Fibroblast of villous mesenchyme (primary cell): ENCODE measurements at regions not wholly inside any gene's neighbourhood (a gene's known extent, or its start where the extent isn't known, plus 50 kb on each side); places are given as distances from the start of the nearest gene placed in this dataset.

Source experiments
- DNase-seq: peaks from one replicate; pipeline ENCODE4 v3.0.0-alpha.2; 2010; ENCODE audit warnings: low read depth
- H3K4me3 ChIP-seq: 2 replicates; pipeline ENCODE4 v1.5.1; 2011; ENCODE audit warnings: low read depth, mild to moderate bottlenecking, low read length
- CTCF ChIP-seq: IDR thresholded peaks from 2 replicates; pipeline ENCODE4 v1.5.1; 2012; ENCODE audit warnings: low read depth, mild to moderate bottlenecking, low read length; ENCODE audit not compliant: insufficient read depth

GRCh38 chr13:99747403-99747710 is 224.2 kb downstream of the ZIC5 start:
- H3K4me3 ChIP-seq = no peak overlapping the region
- TF ChIP-seq CTCF = no peak
- DNase-seq = no peak

- TF ChIP-seq CTCF = no peak
Observed at GRCh38 chr13:99746637-99747402, 224.7 kb downstream of the ZIC5 start.

GRCh38 chr13:99743094-99743493 is 228.5 kb downstream of the ZIC5 start:
- no peak for DNase-seq
- no peak overlapping the region for H3K4me3 ChIP-seq
- TF ChIP-seq CTCF = no peak

More at GRCh38 chr13:99746637-99747402, 224.7 kb downstream of the ZIC5 start:
- DNase-seq = no peak
- no peak overlapping the region for H3K4me3 ChIP-seq

- no peak for DNase-seq
- TF ChIP-seq CTCF = no peak
- H3K4me3 ChIP-seq = no peak overlapping the region
Observed at GRCh38 chr13:99741960-99742359, 229.6 kb downstream of the ZIC5 start.

GRCh38 chr13:99740251-99740979 is 231.2 kb downstream of the ZIC5 start:
- TF ChIP-seq CTCF = no peak
- no peak for DNase-seq
- H3K4me3 ChIP-seq = no peak overlapping the region

- no peak overlapping the region for H3K4me3 ChIP-seq
- DNase-seq = no peak
- no peak for TF ChIP-seq CTCF
Observed at GRCh38 chr13:99738626-99739025, 232.9 kb downstream of the ZIC5 start.
